ENCODE measurements at regions not wholly inside any gene's neighbourhood (a gene's known extent, or its start where the extent isn't known, plus 50 kb on each side); places are given as distances from the start of the nearest gene placed in this dataset.

DNA sequence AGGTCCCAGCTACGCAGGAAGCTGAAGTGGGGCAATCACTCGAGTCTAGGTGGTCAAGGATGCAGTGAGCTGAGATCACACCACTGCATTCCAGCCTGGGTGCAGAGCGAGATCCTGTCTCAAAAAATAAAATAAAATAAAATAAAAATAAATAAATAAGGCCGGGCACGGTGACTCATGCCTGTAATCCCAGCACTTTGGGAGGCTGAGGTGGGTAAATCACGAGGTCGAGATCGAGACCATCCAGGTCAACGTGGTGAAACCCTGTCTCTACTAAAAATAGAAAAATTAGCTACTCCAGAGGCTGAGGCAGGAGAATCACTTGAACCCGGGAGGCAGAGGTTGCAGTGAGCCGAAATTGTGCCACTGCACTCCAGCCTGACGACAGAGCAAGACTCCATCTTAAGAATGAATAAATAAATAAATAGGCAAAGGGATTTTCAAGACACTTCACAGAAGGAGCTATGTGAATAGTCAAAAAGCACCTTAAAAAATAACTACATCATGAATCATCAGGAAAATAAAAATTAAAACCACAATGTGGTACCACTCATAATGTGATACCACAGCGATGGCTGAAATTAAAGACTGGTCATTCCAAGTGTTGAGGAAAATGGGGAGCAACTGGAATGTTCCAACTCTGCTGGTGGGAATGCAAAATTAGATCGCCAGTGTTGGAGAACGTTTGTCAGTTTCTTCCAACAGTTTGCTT lies 92.9 kb upstream of the TBX3 start:
- DNase-seq = no peak

DNA sequence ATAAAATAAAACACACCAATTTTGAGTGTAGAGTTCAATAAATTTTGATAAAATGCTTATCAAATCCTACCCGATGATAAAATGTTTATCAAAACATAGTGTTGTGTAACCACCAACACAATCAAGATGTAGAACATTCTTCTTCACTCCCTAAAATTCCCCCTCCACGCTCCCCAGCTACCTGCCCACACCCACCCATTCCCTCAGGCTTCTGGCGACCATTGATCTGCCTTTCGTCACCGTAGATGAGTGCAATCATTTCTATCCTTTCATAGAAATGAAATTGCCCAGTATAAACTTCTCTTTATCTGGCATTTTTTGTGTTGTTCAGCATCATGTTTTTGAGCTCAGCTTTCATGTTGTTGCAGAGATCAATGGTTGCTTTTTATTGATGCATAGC lies 90.7 kb upstream of the TBX3 start:
- DNase-seq = no peak

DNA sequence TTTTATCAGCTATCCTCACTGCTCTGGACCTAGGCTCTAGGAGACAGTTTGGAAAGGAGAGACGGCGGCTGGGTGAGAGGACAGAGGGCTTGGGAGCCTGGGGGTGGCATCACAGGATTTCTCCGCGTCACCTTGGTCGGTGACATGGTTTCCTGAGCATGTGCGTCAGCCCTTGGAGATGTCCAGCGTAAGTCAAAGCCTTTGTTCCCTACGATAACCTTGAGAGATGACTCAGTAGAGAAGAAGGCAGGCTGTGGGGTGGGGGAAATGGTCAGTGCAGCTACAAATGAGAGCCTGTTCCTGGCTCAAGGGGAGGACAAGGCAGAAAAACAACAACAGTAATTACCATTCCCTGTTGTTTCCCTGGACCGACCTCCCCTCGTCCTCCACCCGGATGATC lies 90.2 kb upstream of the TBX3 start:
- DNase-seq = no peak

DNA sequence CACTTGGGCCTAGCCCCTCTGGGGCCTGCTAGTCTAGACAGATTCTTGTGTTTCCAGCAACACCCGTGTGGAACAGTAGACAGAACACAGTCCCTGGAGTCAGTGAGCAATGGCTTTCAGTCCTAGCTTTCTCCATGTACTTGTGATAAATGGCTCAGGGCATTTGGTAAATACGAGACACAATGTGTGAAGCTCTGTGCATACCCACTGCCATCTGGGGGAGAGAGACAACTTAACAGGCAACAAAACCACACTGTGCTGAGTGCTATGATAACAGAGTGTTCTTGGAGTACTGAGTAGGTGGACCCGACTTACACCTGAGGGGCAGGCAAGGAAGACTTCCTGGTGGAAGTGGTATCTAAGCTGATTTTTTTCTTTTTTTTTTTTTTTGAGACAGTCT lies 86.3 kb upstream of the TBX3 start:
- no peak for DNase-seq

DNA sequence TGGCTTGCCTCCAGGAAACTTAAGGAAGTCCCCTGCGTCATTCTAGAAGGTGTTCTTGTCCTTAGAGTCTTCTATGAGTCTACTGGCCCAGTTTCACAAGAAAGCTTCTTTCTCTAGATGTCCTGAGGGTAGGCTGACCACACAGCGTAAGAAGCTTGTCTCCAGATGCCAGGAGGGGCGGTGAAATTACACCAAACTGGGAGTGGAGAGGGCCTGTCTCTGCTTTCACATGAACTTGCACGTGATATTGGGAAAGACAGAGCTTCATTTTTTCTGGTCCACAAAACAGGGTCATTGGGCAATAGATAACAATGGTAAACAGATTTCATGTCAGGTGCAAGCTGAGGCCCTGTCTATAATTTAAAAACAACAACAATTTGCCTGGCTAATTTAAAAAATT lies 85.7 kb upstream of the TBX3 start:
- no peak for DNase-seq

DNA sequence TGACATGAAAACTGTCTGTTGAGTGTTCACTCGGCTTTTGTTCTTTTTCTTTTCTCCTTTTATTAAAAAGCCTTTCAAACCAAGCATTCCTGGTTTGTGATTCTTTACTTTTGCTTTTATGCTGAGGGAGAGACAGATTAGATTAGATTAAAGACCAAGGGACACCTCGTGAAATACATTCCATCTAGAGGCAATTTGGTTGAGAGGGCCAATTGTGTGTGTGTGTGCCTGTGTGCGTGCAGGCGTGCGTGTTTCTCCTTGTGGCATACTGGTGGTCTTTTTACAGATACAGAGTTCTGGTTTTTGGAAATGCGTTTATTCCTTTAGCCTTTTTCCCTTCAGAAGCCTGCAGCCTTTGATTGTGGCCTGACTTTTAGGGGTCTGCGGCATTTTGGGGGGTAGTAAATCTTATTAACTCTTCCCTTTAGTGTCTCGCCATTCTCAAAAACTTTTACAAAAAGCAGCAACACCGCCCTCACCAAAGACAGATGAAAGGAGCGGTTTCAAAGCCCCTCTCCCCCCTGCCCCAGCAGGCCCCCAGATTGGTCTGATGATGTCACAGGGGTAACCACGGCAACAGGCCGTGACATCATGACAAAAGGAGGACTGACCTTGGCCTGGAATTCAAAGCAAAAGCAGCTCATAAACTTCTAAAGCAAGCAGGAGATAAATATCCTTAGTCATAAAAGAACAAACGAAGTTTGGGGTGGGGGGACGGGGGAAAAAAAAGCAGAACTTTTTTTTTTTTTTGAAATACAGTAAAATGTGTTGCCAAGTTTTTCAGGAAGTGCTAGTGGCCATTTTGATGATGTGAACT lies 84.1 kb upstream of the TBX3 start:
- peak; percentile 35 for DNase-seq

DNA sequence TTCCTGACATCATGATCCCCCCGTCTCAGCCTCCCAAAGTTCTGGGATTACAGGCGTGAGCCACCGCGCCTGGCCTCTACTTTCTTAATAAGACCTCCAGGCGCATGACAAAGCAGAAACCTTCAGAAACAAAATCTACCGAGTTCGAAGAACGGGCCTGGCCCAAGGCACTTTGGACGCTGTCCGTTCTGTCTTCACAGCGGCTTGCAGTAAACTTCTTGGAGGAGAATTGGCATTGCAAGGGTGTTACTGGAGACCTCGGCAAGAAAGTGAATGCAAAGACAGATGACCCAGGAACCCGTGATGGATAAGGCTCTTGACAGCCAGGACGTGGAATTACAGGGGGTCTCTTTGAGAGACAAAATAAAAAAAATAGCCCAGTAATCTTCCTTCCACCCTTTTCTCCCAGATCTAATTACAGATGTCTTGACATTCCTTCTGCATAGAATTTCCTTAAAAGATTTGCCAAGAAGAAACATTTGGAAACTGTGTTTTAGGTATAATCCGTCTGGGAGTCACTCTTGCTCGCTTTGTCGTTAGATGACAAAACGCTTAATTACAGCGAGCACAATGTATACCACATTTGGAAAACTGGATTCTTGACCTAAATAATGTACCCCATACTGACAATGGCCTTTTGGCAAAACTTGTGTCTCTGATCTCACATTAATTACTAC lies 83.2 kb upstream of the TBX3 start:
- DNase-seq = no peak

DNA sequence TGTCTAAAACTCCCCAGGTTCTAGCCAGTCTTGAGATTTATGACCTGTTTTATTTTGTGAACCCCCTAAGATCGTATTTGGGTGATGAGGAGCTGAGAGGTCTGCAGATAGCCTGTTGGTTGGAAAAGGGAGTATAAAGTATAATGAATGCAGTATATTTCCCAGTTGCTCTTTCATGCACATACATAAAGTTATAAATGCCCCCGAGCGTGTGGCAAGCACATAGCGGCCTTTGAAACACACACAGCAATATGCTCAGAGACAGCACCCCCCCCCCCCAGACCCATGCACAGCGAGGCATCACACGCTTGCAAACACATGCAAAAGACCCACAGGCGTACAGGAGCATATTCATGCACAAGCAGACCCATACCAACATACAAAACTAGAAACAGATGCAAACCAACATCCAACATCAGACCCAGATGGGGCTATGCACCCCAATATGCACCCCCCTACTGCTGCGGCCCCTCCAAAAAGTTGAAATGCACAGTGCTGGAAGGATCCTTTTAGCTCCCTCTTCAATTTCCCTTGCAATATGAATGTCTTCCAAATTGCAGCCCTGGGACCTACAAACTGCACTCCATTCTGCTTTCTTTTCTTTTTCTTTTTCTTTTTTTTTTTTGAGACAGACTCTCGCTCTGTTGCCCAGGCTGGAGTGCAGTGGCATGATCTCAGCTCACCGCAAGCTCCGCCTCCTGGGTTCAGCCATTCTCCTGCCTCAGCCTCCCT lies 82.2 kb upstream of the TBX3 start:
- no peak for DNase-seq

DNA sequence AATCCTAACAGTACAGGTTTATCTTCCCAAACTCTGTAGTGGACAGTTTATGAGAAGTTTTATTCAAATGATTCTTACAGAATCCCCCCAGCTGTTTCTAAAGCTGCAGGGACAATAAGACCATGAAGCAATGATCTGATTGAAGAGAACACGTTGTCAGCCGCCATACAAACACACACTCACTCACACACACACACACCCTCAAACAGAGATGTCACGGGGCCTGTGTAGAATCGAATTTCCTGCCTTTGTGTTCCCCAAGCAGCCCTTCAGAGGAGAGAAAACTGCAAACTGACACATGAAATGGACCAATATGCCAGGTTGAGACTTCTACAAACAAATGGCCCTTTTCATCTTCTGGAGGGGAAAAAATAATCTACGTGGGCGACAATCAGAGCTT lies 80.5 kb upstream of the TBX3 start:
- no peak for DNase-seq

DNA sequence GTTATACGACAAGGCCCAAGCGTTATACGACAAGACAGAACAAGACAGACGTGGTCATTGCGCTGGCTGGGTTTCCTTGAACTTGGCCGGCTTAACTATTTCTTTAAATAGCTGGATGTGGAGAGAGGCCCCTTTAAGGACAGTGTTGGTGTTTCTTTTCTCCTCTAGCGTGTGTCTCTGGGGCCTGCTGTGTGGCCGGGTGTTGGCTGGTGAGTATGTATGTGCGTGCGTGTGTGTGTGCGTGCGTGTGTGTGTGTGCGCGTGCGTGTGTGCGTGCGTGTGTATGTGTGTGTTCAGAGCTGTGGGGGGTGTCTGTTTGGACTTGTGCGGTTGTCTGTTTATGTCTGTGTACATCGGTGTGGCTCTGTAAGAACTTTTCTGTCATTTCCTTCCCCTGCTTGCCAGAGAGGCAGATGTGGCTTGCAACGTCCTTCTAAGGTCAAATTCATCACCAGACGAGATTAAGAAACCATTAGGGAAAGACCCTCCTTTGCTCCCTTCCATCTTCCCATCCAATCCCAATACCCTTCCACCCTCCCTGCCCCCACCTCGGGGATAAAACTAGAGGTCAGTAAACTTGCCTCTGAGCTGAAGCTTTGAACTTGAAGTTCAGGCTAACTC lies 78.6 kb upstream of the TBX3 start:
- DNase-seq = no peak

DNA sequence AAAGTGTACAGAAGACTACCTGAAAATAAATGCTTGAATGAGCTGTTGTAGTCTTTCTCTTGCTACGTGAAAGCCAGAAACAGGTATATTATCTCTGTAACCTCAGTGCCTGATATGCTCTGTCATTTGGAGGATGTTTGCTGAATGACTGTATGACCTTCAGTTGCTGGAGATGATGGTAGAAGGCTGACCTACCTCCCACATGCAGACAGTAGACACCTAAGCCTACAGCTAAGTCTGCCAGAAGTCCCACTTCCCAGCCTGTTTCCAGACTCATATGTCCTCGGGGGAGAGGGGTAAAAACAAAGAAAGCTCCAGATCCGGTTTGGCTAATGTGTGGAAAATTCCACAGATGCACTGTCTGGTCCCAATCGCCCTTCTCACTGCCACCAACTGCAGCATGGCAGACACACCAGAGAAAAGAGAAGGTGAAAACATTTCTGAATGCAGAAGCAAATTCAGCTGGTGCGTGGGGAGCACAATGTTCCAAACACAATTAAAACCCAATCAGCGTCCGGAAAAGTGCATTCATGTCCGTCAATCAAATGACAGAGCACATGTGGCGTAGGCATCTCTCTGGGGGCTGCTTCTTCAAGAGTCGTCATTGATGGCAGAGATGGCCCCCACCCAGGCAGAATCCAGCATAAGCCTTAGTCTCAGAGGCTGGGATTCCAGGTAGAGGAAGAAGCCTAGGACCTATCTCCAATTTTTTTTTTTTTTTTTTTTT lies 76.3 kb upstream of the TBX3 start:
- DNase-seq = no peak

DNA sequence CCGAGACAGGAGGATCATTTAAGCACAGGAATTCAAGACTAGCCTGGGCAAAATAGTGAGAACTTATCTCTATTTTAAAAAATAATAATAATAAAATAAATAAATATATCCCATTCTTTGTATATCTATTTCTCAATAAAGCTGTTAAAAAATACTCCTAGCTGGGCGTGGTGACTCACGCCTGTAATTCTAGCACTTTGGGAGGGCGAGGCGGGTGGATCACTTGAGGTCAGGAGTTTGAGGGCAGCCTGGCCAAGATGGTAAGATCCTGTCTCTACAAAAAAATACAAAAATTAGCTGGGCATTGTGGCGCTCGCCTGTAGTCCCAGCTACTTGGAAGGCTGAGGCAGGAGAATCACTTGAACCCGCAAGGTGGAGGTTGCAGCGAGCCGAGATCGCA lies 75.7 kb upstream of the TBX3 start:
- no peak for DNase-seq

DNA sequence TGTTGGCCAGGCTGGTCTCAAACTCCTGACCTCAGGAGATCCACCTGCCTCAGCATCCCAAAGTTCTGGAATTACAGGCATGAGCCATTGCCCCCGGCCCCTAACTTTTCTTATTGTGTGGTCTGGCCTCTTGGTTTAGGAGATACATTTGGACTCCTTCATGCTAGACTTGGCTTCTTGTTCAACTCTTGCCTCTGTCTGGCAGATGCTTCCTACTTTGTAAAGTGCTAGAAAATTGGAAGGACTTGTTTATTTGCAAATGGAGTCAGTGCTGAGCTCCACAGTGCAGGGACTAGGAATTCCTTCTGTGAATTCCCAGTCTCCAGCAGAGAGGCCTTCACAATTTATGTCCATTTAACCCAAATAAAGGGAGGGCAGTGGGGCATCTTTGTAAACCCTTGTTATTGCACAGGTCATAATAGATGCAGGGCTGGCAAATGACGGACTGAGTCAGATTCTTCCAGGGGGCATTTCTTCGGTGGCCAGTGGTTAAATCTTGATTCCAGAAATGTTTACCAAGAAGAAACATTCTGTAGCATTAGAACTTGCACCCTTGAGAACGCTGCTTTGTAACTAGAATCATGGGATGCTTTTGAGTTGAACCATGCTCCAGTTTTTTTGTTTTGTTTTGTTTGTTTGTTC lies 73.8 kb upstream of the TBX3 start:
- no peak for DNase-seq

DNA sequence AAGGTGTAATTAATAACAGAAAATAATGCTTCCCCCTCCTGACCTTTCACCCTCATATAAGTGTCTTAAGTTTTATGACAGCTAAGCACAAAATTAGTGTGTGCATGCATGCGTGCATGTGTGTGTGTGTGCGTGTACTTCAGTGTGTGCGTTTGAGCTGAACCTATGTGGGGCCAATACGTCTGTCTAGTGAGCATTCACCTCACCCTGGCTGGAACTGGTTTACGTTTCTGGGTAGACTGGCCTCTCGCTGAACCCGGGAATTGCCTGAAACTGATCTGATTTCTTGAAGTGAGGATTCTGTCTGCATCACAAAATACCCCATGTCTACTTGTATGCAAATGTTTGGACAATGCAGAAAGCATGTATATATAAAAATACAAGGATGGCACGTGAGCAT lies 68.2 kb upstream of the TBX3 start:
- DNase-seq = no peak

DNA sequence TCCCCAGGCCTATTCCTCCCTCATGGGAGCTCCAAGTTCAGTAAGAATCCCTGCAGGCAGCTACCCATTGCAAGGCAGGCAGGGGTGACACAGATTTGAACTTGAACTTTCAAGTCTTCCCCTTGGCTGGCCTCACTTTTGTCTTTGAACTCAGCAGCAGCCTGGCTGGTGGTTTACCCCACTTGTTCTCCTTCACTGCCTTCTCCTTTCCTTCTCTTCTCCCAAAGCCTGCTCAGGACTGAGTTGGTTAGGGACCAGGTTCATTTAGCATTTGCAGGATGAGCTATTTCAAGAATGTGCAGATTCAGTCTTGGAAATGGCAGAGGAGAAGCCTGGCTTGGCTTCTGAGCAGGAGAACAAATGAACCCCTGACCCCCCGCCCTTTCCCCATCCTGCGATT lies 67.7 kb upstream of the TBX3 start:
- DNase-seq = no peak

DNA sequence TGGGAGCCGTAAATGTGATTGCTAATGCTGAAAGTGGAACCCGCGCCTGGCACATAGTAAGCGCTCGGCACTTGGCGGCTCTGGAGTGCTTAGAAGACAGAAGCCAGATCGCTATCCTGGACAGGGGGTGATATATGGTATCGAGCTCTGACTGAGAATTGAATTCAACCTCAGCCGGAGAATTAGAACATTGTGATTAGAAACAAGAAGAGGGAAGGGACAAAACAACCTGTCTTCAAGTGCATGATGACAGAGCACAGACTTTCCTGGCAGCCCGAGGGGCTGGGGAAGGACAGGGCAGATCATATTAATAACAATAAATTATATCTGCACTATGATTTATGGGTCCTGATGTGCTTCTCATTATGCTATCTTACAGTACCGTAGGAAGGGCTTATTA lies 66.9 kb upstream of the TBX3 start:
- no peak for DNase-seq

DNA sequence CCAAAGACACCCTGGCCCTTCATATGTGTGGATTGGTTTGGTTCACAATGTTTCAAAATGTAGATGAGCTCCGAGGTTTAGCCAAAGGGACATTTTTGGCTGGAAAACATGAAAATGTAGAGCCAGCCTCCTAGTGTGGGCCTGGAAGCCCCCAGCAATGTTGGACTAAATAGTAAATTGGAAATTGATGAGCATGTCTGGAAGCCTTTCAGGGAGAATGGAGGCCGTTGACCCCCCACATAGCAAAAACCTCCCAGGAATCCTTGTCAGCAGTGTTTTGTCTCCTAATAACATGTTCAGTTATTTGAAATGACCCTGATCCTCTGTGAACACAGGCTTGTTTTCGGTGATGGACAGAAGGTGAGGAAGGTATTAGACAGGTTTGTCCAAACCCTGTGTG lies 65.1 kb upstream of the TBX3 start:
- DNase-seq = no peak

DNA sequence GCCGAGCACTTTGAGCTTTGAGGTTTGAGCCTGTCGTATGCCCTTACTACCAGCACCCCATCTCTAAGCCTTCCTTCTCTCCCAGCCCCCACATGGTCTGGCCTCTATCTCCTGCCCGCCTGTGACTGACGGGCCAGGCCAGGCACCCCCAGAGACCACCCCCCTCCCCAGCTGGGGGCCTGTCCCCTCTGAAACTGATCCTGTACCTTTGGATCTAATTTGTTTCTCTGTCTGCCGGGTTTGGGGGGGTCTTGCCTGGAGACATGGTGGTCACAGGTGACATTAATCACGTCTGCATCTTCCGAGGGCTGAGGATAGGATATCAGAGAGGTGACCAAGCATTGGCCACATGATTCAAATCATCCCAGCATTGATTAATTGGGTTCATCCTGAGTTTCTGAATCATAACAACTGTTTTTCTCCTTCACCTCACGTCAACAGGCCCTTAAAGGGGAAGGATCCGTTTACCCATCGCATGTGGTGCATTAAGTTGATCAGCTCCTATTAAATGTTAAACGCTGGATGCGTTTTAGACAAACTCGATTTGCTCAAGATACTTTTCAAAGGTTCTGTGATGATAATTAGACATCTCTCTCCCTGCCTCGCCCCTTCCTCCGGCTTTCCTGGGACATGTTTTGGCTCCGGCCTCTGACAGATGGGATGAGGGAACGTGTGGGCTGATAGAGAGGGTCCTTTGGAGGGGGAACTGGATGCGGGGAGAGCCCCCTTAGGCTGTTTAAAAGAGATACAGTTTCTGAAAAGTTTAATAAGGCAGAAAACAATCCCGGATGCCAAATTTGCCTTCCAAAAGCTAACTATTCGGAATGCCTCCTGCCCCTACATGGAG lies 63.3 kb upstream of the TBX3 start:
- no peak for DNase-seq

DNA sequence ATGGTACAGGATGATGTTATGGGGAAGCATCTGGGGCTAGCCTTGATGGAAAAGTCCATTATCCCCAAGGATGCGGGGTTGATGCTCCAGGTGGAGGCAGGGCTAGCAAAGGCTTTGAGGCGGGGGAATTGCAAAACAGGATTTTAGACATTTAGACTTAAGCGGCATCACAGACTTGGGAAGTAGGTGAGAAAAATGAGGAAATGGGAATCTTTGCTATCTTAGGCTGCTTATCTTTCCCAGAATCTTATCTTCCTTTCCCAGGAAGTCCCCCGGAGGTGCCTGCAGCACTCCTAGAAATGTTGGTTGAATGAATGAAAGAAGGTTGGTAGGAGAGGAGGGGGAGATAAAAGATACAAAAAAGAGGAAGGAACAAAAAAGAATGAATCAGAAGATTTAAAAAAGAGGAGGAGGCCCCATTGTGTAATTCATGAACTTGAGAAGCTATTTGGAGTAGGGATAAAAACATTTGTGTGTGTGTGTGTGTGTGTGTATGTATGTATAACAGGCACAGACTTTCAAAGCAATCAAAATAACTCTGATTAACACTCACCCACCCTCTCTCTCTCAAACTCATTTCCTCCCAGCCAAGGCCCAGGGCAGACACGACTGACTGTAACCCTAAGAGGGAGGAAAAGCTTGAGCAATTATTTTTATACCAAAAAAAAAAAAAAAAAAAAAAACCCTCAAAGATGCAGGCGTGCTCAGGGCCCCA lies 62.5 kb upstream of the TBX3 start:
- DNase-seq = peak; percentile 33

DNA sequence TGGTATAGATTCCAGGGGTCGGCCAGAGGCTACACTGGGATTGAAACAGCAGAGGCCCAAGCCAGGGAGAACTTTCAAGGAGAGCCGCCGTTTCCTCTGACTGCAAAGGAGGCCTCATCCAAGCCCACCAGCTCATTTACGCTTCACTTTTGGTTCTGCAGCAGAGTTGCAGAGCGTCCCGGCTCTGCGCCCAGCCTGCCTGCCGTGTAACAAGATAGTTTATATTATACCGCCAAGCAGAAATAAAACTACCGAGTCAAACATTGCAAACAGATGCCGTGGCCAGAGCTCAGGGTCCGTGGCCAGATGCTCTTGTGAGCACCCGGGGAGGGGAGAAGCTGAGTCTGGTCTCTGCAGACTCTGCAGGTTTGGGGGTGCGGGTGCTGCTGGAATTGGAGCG lies 60.7 kb upstream of the TBX3 start:
- no peak for DNase-seq
